DND-41 (cell line): ENCODE measurements at regions not wholly inside any gene's neighbourhood (a gene's known extent, or its start where the extent isn't known, plus 50 kb on each side); places are given as distances from the start of the nearest gene placed in this dataset.

Experiments used
- CTCF ChIP-seq: IDR thresholded peaks from 2 replicates; pipeline ENCODE4 v1.5.1; 2012; ENCODE audit warnings: borderline replicate concordance, low read length, moderate library complexity, mild to moderate bottlenecking; ENCODE audit not compliant: poor library complexity, severe bottlenecking; ENCODE audit errors: extremely low read depth
- EZH2 ChIP-seq: IDR thresholded peaks from 3 replicates; pipeline ENCODE4 v1.6.1; 2012; ENCODE audit warnings: borderline replicate concordance, low read depth, mild to moderate bottlenecking, moderate library complexity, low read length, inconsistent platforms; ENCODE audit not compliant: severe bottlenecking

- no peak for TF ChIP-seq CTCF
- no peak for TF ChIP-seq EZH2
Observed at GRCh38 chr1:70818401-70818800, 229.2 kb downstream of the PTGER3 start.
